CD14-positive monocyte (primary cell): ENCODE measurements at regions not wholly inside any gene's neighbourhood (a gene's known extent, or its start where the extent isn't known, plus 50 kb on each side); places are given as distances from the start of the nearest gene placed in this dataset.

Experiments used
- DNase-seq, 3 donors: peaks; one replicate each; pipeline ENCODE4 v3.0.0-alpha.2; 2011 to 2022
- H2AFZ ChIP-seq: 2 replicates; pipeline ENCODE4 v1.6.0; 2012; ENCODE audit warnings: mild to moderate bottlenecking, low read depth, low read length, inconsistent platforms; ENCODE audit not compliant: insufficient read depth, poor library complexity, severe bottlenecking
- H3K27ac ChIP-seq, 2 donors: 1 replicate in 1 of 2; 2 replicates in 1 of 2; pipeline ENCODE4 v1.5.1; 2012 to 2013; ENCODE audit warnings: low read length in 2 of 2, control low read depth in 1 of 2, inconsistent platforms in 1 of 2, low read depth in 1 of 2, mild to moderate bottlenecking in 1 of 2
- H3K27me3 ChIP-seq, 2 donors: one replicate each; pipeline versions ENCODE4 v1.6.0 to v1.6.1; 2011 to 2013; ENCODE audit warnings: low read length in 2 of 2; ENCODE audit not compliant: control insufficient read depth in 2 of 2, insufficient read depth in 2 of 2
- H3K36me3 ChIP-seq, 2 donors: replicated peaks in 1 of 2; 1 replicate in 1 of 2; 2 replicates in 1 of 2; pipeline versions ENCODE4 v1.5.1 to v1.6.1; 2012 to 2013; ENCODE audit warnings: low read length in 2 of 2, control low read depth in 1 of 2, inconsistent platforms in 1 of 2, mild to moderate bottlenecking in 1 of 2; ENCODE audit not compliant: insufficient read depth in 2 of 2, control insufficient read depth in 1 of 2
- H3K4me1 ChIP-seq, 2 donors: 1 replicate in 1 of 2; 2 replicates in 1 of 2; pipeline versions ENCODE4 v1.5.1 to v1.6.1; 2012 to 2013; ENCODE audit warnings: low read length in 2 of 2, control low read depth in 1 of 2, inconsistent platforms in 1 of 2, mild to moderate bottlenecking in 1 of 2, moderate library complexity in 1 of 2; ENCODE audit not compliant: insufficient read depth in 2 of 2, control insufficient read depth in 1 of 2
- H3K4me2 ChIP-seq: replicated peaks from 2 replicates; pipeline ENCODE3; 2012; ENCODE audit warnings: low read length, moderate library complexity, mild to moderate bottlenecking; ENCODE audit not compliant: poor library complexity, severe bottlenecking; ENCODE audit errors: extremely low read depth
- H3K4me3 ChIP-seq, 3 experiments: fragments of 200-600 bp in 1 of 3; sonication (generic) in 1 of 3; replicated peaks in 1 of 3; 1 replicate in 2 of 3; 2 replicates in 1 of 3; pipeline ENCODE4 v1.5.1; 2011 to 2013; ENCODE audit warnings: low read length in 3 of 3, mild to moderate bottlenecking in 3 of 3, control low read depth in 2 of 3, low read depth in 2 of 3, inconsistent platforms in 1 of 3, moderate library complexity in 1 of 3
- H3K79me2 ChIP-seq: 2 replicates; pipeline ENCODE4 v1.6.0; 2012; ENCODE audit warnings: mild to moderate bottlenecking, control low read depth, inconsistent platforms, low read length, moderate library complexity; ENCODE audit not compliant: insufficient read depth
- H3K9ac ChIP-seq: 2 replicates; pipeline ENCODE4 v1.6.0; 2017; ENCODE audit warnings: low read length, mild to moderate bottlenecking; ENCODE audit not compliant: insufficient read depth, poor library complexity, severe bottlenecking
- H3K9me3 ChIP-seq, 2 donors: replicated peaks in 1 of 2; 1 replicate in 1 of 2; 2 replicates in 1 of 2; pipeline versions ENCODE4 v1.5.1 to v1.6.1; 2012 to 2013; ENCODE audit warnings: low read length in 2 of 2, control low read depth in 1 of 2; ENCODE audit not compliant: control insufficient read depth in 1 of 2, insufficient read depth in 1 of 2
- H4K20me1 ChIP-seq: 2 replicates; pipeline ENCODE4 v1.6.0; 2012; ENCODE audit warnings: mild to moderate bottlenecking, low read length, control low read depth, moderate library complexity; ENCODE audit not compliant: insufficient read depth
- H3K27ac Mint-ChIP-seq, 7 donors: one replicate each; pipeline ENCODE4 v1.8.0; 2020; ENCODE audit warnings: mild to moderate bottlenecking in 7 of 7, mixed read lengths in 7 of 7, moderate library complexity in 6 of 7, inconsistent platforms in 2 of 7
- H3K27me3 Mint-ChIP-seq, 3 donors: one replicate each; pipeline ENCODE4 v1.8.0; 2021 to 2022; ENCODE audit warnings: low read depth in 3 of 3, mild to moderate bottlenecking in 3 of 3, mixed read lengths in 3 of 3, moderate library complexity in 3 of 3, inconsistent platforms in 1 of 3
- H3K36me3 Mint-ChIP-seq, 2 donors: one replicate each; pipeline ENCODE4 v1.8.0; 2020; ENCODE audit warnings: mixed read lengths in 2 of 2, inconsistent platforms in 1 of 2, mild to moderate bottlenecking in 1 of 2
- H3K4me1 Mint-ChIP-seq: one replicate; pipeline ENCODE4 v1.8.0; 2020; ENCODE audit warnings: mild to moderate bottlenecking, mixed read lengths
- H3K4me3 Mint-ChIP-seq, 2 donors: one replicate each; pipeline ENCODE4 v1.8.0; 2020; ENCODE audit warnings: mild to moderate bottlenecking in 2 of 2, mixed read lengths in 2 of 2, moderate library complexity in 1 of 2
- H3K9me3 Mint-ChIP-seq, 7 donors: one replicate each; pipeline ENCODE4 v1.8.0; 2020 to 2022; ENCODE audit warnings: mixed read lengths in 7 of 7, mild to moderate bottlenecking in 6 of 7, moderate library complexity in 6 of 7, inconsistent platforms in 2 of 7
- CTCF ChIP-seq: fragments of 200-600 bp; IDR thresholded peaks from one replicate; pipeline ENCODE4 v1.8.0; 2022; ENCODE audit warnings: antibody characterized with exemption, mild to moderate bottlenecking
- WGBS: methylation state at CpG from one replicate; pipeline ENCODE4 v1.1.5; 2013; ENCODE audit warnings: missing lambda C conversion rate; ENCODE audit not compliant: insufficient coverage; 5-methylcytosine and 5-hydroxymethylcytosine counted together
- intact Hi-C, 2 donors: fragments of 100-400 bp; cut with micrococcal nuclease; formaldehyde crosslinking; loops; one replicate each; pipeline versions ENCODE4 v1.15.0 to v1.15.1; 2023

GRCh38 chr5:87649455-87649854 is 236.7 kb upstream of the CCNH start:
- DNase-seq, result no peak
- H3K27ac Mint-ChIP-seq, result no peak overlapping the region
- no peak overlapping the region for H3K9ac ChIP-seq
- no peaks in the 10 kb centered on the region for H3K9me3 ChIP-seq
- H3K9me3 Mint-ChIP-seq, result peaks cover 0 to 2% (median 0%) of the 10 kb centered on the region in 7 donors
- no peak overlapping the region for H3K27ac ChIP-seq
- no peaks in the 10 kb centered on the region for H3K27me3 ChIP-seq
- no peaks in the 10 kb centered on the region for H3K36me3 ChIP-seq
- no peak overlapping the region for H3K4me3 ChIP-seq
- no peak overlapping the region for H3K4me3 Mint-ChIP-seq
- no peaks in the 10 kb centered on the region for H4K20me1 ChIP-seq
- intact Hi-C loops, result no loop called here
- no peaks in the 10 kb centered on the region for H3K36me3 Mint-ChIP-seq
- WGBS, result 80% methylated on average over 1 of the region's 4 CpGs
- no peaks in the 10 kb centered on the region for H3K4me1 Mint-ChIP-seq
- H3K4me2 ChIP-seq, result no peak overlapping the region
- no peaks in the 10 kb centered on the region for H3K79me2 ChIP-seq
- TF ChIP-seq CTCF, result no peak
- no peaks in the 10 kb centered on the region for H3K4me1 ChIP-seq
- H3K27me3 Mint-ChIP-seq, result peaks cover 0 to 1% (median 0%) of the 10 kb centered on the region in 3 donors
- no peak overlapping the region for H2AFZ ChIP-seq

DNA sequence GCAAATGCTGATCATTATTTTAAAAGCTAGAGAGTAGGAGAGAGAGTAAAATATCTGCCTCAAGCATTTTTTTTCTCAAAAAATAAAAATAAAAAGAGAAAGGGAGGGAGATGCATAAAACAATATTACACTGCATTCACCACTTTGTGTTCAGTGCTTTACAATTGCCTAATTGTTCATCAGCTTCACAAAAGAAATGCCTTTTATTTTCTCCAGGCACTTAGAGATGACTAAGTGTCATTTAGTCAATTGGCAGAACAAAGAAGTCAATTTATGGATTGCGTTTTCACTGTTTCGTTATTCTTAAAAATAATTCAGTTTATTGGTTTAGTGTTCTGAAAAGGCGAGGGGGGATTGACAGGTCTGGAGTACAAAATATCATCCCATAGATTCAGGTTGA is 232.5 kb upstream of the CCNH start:
- Histone ChIP-seq H3K36me3 (no peaks in the 10 kb centered on the region), H3K79me2 (no peaks in the 10 kb centered on the region), H2AFZ (no peak overlapping the region), H3K4me3 (no peak overlapping the region), H3K4me2 (no peak overlapping the region), H3K9me3 (no peaks in the 10 kb centered on the region), H3K9ac (no peak overlapping the region), H3K27me3 (no peaks in the 10 kb centered on the region), H4K20me1 (no peaks in the 10 kb centered on the region), H3K27ac (no peak overlapping the region), H3K4me1 (no peaks in the 10 kb centered on the region)
- no peaks in the 10 kb centered on the region for H3K4me1 Mint-ChIP-seq
- intact Hi-C loops, result no loop called here
- no peak overlapping the region for H3K27ac Mint-ChIP-seq
- no peaks in the 10 kb centered on the region for H3K36me3 Mint-ChIP-seq
- no peak for TF ChIP-seq CTCF
- H3K9me3 Mint-ChIP-seq, result peaks cover 0 to 3% (median 2%) of the 10 kb centered on the region in 7 donors
- DNase-seq, result no peak
- no CpG with 5 or more reads among the region's 3 CpGs for WGBS
- no peak overlapping the region for H3K4me3 Mint-ChIP-seq
- H3K27me3 Mint-ChIP-seq, result no peaks in the 10 kb centered on the region
